Gastrocnemius medialis (tissue), 4 donors: ENCODE measurements at regions not wholly inside any gene's neighbourhood (a gene's known extent, or its start where the extent isn't known, plus 50 kb on each side); places are given as distances from the start of the nearest gene placed in this dataset.
"Not testable (repeated sequence)": the region's sequence is repeated elsewhere in the genome, so short reads cannot be mapped to it uniquely, and the experiment has no call there.

Experiments used
- POLR2A ChIP-seq, 2 donors: fragments of 450-650 bp; IDR thresholded peaks; one replicate each; pipeline ENCODE4 v1.6.1; 2017; ENCODE audit warnings: antibody characterized with exemption in 2 of 2, mild to moderate bottlenecking in 2 of 2, moderate library complexity in 2 of 2
- TF ChIP-seq, protein P1 (sequence below), 5 experiments: fragments of 450-650 bp in 3 of 5; fragments of 200-600 bp in 2 of 5; sonication (generic) in 2 of 5; IDR thresholded peaks in 4 of 5; conservative IDR thresholded peaks in 1 of 5; 1 replicate in 4 of 5; 2 replicates in 1 of 5; pipeline ENCODE4 v1.5.1; 2016 to 2019; ENCODE audit warnings: antibody characterized with exemption in 5 of 5, mild to moderate bottlenecking in 3 of 5, moderate library complexity in 3 of 5

DNA sequence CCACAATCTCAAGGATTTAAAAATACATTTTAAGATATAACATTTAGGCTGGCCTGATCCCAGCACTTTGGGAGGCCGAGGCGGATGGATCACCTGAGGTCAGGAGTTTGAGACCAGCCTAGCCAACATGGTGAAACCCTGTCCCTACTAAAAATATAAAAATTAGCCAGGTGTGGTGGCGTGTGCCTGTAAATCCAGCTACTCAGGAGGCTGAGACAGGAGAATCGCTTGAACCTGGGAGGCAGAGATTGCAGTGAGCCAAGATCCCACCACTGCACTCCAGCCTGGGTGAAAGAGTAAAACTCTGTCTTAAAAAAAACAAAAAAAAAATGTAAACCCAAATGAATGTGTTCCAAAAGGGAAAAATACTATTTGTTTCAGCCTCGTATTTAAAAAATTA is 82.3 kb upstream of the FAT1 start:
- TF ChIP-seq, protein P1, sequence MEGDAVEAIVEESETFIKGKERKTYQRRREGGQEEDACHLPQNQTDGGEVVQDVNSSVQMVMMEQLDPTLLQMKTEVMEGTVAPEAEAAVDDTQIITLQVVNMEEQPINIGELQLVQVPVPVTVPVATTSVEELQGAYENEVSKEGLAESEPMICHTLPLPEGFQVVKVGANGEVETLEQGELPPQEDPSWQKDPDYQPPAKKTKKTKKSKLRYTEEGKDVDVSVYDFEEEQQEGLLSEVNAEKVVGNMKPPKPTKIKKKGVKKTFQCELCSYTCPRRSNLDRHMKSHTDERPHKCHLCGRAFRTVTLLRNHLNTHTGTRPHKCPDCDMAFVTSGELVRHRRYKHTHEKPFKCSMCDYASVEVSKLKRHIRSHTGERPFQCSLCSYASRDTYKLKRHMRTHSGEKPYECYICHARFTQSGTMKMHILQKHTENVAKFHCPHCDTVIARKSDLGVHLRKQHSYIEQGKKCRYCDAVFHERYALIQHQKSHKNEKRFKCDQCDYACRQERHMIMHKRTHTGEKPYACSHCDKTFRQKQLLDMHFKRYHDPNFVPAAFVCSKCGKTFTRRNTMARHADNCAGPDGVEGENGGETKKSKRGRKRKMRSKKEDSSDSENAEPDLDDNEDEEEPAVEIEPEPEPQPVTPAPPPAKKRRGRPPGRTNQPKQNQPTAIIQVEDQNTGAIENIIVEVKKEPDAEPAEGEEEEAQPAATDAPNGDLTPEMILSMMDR (IDR thresholded peaks at IDR 0.05 in 4 of 5, conservative IDR thresholded peaks at IDR 0.05 in 1 of 5): not testable (repeated sequence)
- not testable (repeated sequence) for TF ChIP-seq POLR2A (IDR thresholded peaks at IDR 0.05)
